ENCODE measurements at regions not wholly inside any gene's neighbourhood (a gene's known extent, or its start where the extent isn't known, plus 50 kb on each side); places are given as distances from the start of the nearest gene placed in this dataset.
"Not testable (repeated sequence)": the region's sequence is repeated elsewhere in the genome, so short reads cannot be mapped to it uniquely, and the experiment has no call there.

DNA sequence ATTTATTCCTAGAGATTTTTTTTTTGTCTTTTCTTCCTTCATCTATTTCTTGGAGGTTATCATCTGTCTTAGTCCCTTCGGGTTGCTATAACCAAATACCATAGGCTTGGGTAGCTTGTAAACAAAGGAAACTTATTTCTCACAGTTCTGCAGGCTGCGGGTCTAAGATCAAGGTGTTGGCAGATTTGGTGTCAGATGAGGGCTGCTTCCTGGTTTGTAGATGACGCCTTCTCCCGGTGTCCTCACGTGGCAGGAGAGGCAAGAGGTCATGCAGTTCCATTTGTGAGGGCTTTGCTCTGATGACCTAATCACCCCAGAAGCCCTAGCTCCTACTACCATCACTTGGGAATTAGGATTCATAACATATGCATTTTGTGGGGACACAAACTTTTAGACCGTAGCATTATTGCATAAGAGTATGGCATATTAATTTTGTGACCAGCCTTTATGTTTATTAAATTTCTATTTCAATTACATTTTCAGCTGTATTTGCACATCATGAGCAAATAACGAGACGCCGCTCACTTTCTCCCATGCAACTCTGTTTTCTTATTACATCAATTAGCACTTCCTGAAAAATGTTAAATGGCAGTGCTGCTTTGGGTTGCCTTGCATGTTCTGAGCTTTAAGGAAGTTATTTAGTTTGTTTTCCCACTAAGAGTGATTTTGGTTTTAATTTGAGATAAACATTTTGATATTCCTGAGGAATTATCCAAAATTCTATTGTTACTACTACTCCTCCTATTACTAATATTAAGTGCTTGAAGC lies 246.4 kb upstream of the HDAC4 start:
- Histone ChIP-seq H3K27ac (ENCODE audit: low read depth, low read length) (no peak overlapping the region), H3K4me3 (ENCODE audit: low read length) (no peak overlapping the region), H3K27me3 (ENCODE audit: control insufficient read depth, insufficient read depth, low read length) (no peaks in the 10 kb centered on the region), H3K36me3 (ENCODE audit: control insufficient read depth, insufficient read depth, low read length) (no peaks in the 10 kb centered on the region), H3K9ac (ENCODE audit: low read length) (no peak overlapping the region), H3K4me1 (ENCODE audit: control insufficient read depth, insufficient read depth, low read length) (no peaks in the 10 kb centered on the region)

DNA sequence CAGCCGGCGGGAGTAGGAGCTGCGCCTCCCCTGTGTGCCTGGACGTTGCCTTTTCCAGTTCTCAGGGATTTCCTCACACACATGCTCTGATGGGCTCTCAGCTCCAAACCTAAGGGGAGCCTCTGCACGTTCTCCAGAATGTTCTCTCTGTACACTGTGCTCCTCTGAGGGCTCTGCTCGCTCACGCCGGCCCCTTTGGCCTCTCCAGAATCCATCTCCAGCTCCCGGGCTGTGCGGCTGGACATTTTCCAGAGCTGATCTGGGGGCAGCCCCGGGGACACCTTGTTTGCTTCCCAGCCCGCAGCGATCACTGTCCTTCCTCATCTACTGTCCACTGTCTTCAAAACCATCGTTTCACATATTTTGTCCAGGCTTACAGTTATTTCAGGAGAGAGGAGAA lies 245.4 kb upstream of the HDAC4 start:
- no peaks in the 10 kb centered on the region for H3K36me3 ChIP-seq (ENCODE audit: control insufficient read depth, insufficient read depth, low read length)

GRCh38 chr2:239644594-239644993 lies 243.8 kb upstream of the HDAC4 start:
- not testable (repeated sequence) for H3K27ac ChIP-seq (ENCODE audit: low read depth, low read length); H3K9ac ChIP-seq (ENCODE audit: low read length); H3K4me3 ChIP-seq (ENCODE audit: low read length); H3K36me3 ChIP-seq (ENCODE audit: control insufficient read depth, insufficient read depth, low read length); H3K27me3 ChIP-seq (ENCODE audit: control insufficient read depth, insufficient read depth, low read length); H3K4me1 ChIP-seq (ENCODE audit: control insufficient read depth, insufficient read depth, low read length)

More for the DNA sequence above, 245.4 kb upstream of the HDAC4 start:
- Histone ChIP-seq H3K27ac (ENCODE audit: low read depth, low read length) (no peak overlapping the region), H3K9ac (ENCODE audit: low read length) (no peak overlapping the region), H3K27me3 (ENCODE audit: control insufficient read depth, insufficient read depth, low read length) (no peaks in the 10 kb centered on the region), H3K4me3 (ENCODE audit: low read length) (no peak overlapping the region), H3K4me1 (ENCODE audit: control insufficient read depth, insufficient read depth, low read length) (no peaks in the 10 kb centered on the region)

DNA sequence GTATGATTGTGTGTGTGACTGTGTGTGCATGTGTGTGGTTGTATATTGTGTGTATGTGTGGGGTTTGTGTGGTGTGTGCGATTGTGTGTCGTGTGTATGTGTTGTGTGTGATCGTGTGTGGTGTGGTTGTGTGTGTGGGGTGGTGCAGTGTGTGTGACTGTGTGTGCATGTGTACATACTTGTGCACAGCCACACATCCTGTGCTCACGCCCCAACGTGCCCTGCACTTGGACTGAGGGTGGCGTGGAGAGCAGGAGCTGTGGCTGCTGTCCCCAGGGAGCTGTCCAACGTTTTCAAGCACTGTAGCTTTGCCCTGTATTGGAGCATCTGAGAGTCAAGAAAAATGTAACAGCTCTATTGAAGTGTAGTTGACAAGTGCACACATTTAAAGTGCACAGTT lies 243.2 kb upstream of the HDAC4 start:
- H3K36me3 ChIP-seq (ENCODE audit: control insufficient read depth, insufficient read depth, low read length), result no peaks in the 10 kb centered on the region
- H3K4me1 ChIP-seq (ENCODE audit: control insufficient read depth, insufficient read depth, low read length), result no peaks in the 10 kb centered on the region
- no peaks in the 10 kb centered on the region for H3K27me3 ChIP-seq (ENCODE audit: control insufficient read depth, insufficient read depth, low read length)
- no peak overlapping the region for H3K9ac ChIP-seq (ENCODE audit: low read length)
- H3K4me3 ChIP-seq (ENCODE audit: low read length), result no peak overlapping the region
- H3K27ac ChIP-seq (ENCODE audit: low read depth, low read length), result no peak overlapping the region

GRCh38 chr2:239642406-239643004 lies 241.7 kb upstream of the HDAC4 start:
- Histone ChIP-seq H3K36me3 (ENCODE audit: control insufficient read depth, insufficient read depth, low read length) (no peaks in the 10 kb centered on the region), H3K4me1 (ENCODE audit: control insufficient read depth, insufficient read depth, low read length) (no peaks in the 10 kb centered on the region), H3K27ac (ENCODE audit: low read depth, low read length) (no peak overlapping the region), H3K27me3 (ENCODE audit: control insufficient read depth, insufficient read depth, low read length) (no peaks in the 10 kb centered on the region), H3K9ac (ENCODE audit: low read length) (no peak overlapping the region), H3K4me3 (ENCODE audit: low read length) (no peak overlapping the region)

DNA sequence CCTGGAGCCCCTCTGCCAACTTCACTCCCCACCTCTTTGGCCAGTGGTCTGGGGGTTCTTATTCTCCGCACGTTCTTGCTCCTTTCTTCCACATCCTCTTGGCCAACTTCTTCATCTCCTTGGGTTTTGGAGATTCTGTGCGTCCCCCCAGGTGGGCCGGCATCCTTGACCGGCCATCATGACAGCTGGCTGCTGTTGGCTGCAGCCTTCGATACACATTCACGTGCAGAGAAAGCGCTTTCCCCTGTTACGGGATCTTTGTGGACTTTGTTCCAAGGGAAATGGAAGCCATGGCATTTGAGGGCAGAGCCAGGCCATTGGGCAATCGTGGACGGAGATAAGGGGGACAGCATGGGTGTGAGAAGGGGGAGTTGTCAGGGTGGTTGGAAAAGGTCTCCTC lies 241.1 kb upstream of the HDAC4 start:
- H3K36me3 ChIP-seq (ENCODE audit: control insufficient read depth, insufficient read depth, low read length); H3K4me1 ChIP-seq (ENCODE audit: control insufficient read depth, insufficient read depth, low read length); H3K4me3 ChIP-seq (ENCODE audit: low read length); H3K27me3 ChIP-seq (ENCODE audit: control insufficient read depth, insufficient read depth, low read length); H3K27ac ChIP-seq (ENCODE audit: low read depth, low read length); H3K9ac ChIP-seq (ENCODE audit: low read length): not testable (repeated sequence)

DNA sequence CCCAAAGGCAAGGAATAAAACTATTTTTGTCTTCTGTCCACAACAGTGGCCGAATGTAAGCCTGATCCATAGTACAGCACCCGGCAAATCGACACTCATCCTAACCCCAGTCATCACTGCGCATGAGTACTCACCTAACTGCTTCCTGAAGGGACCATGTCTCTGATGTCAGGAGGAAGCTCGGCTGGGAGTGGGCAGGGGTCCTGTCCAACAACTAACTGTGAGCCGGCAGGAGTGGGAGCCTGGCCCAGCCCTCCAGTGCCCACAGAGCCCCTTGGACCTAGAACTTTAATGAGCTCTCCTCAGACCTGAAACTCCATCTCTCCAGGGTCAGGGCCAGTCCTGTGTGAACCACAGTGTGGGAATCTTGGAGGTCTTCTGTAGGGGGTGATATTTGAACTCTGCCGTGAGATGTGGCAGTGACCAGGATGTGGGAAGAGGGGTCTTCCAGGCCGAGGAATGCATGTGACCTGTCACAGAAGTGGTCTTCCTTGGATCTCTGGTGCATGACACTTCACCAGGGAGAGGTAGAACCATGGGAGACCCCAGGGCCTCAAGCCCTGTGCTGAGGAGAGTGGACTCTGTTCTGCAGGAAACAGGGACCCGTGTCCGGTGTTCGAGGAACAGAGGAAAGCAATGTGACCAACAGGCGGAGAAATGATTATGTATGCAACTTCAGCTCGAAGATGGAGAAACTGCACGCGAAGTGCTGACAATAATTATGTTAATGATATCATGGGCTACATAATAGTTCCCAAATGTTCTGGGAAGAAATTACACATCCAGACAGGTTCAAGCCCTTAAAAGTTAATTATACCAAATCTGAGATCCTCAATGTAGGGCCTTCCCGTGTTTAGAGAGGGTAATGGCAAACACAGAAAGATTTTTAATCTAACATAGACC lies 240.1 kb upstream of the HDAC4 start:
- H3K4me3 ChIP-seq (ENCODE audit: low read length), result no peak overlapping the region
- H3K27me3 ChIP-seq (ENCODE audit: control insufficient read depth, insufficient read depth, low read length), result no peaks in the 10 kb centered on the region
- H3K27ac ChIP-seq (ENCODE audit: low read depth, low read length), result no peak overlapping the region
- no peaks in the 10 kb centered on the region for H3K36me3 ChIP-seq (ENCODE audit: control insufficient read depth, insufficient read depth, low read length)
- no peak overlapping the region for H3K9ac ChIP-seq (ENCODE audit: low read length)
- no peaks in the 10 kb centered on the region for H3K4me1 ChIP-seq (ENCODE audit: control insufficient read depth, insufficient read depth, low read length)

- no peaks in the 10 kb centered on the region for H3K36me3 ChIP-seq (ENCODE audit: control insufficient read depth, insufficient read depth, low read length)
- H3K4me1 ChIP-seq (ENCODE audit: control insufficient read depth, insufficient read depth, low read length), result no peaks in the 10 kb centered on the region
- no peak overlapping the region for H3K27ac ChIP-seq (ENCODE audit: low read depth, low read length)
- no peak overlapping the region for H3K4me3 ChIP-seq (ENCODE audit: low read length)
- no peak overlapping the region for H3K9ac ChIP-seq (ENCODE audit: low read length)
- H3K27me3 ChIP-seq (ENCODE audit: control insufficient read depth, insufficient read depth, low read length), result no peaks in the 10 kb centered on the region
Observed at GRCh38 chr2:239640210-239640609, 239.4 kb upstream of the HDAC4 start.

DNA sequence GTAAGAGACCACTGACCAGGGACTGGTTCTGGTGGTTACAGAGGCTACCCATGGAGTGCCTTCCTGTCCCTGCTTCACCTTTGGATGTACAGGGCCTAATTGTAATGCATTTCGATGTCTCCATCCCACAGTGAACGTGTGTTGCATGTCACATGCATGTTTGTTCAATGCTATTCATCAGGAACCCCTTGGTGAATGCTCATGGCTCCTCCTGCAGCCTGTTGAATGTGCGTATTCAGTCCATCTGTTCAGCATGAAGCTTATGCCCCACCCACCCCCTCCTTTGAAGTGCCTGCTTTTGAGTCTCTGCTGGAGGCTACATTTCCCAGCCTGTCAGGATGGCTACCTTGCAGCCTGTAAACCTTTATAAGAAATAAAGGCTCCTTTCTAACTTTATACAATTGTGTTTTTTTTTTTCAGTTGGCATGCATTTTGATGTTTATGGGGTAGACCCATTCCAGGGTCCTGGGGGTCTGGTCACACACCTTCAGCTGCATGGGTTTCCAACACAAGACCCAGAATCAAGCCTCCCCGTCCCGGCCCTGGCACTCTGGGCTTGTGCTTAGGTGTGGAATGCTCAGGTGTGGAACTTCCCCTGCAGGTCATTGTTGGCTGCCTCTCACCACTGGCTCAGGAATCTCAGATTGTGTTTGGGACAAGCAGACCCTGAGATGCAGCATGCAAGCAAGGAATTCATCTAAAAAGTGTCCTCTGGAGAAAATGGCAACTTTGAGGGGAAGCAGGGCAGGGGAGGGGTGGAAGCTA lies 238.8 kb upstream of the HDAC4 start:
- Histone ChIP-seq H3K27ac (ENCODE audit: low read depth, low read length) (no peak overlapping the region), H3K36me3 (ENCODE audit: control insufficient read depth, insufficient read depth, low read length) (no peaks in the 10 kb centered on the region), H3K27me3 (ENCODE audit: control insufficient read depth, insufficient read depth, low read length) (no peaks in the 10 kb centered on the region), H3K9ac (ENCODE audit: low read length) (no peak overlapping the region), H3K4me1 (ENCODE audit: control insufficient read depth, insufficient read depth, low read length) (no peaks in the 10 kb centered on the region), H3K4me3 (ENCODE audit: low read length) (no peak overlapping the region)

GRCh38 chr2:239638376-239638775 lies 237.6 kb upstream of the HDAC4 start:
- H3K27ac ChIP-seq (ENCODE audit: low read depth, low read length), result no peak overlapping the region
- no peak overlapping the region for H3K4me3 ChIP-seq (ENCODE audit: low read length)
- no peak overlapping the region for H3K9ac ChIP-seq (ENCODE audit: low read length)
- no peaks in the 10 kb centered on the region for H3K36me3 ChIP-seq (ENCODE audit: control insufficient read depth, insufficient read depth, low read length)
- H3K27me3 ChIP-seq (ENCODE audit: control insufficient read depth, insufficient read depth, low read length), result no peaks in the 10 kb centered on the region
- no peaks in the 10 kb centered on the region for H3K4me1 ChIP-seq (ENCODE audit: control insufficient read depth, insufficient read depth, low read length)

DNA sequence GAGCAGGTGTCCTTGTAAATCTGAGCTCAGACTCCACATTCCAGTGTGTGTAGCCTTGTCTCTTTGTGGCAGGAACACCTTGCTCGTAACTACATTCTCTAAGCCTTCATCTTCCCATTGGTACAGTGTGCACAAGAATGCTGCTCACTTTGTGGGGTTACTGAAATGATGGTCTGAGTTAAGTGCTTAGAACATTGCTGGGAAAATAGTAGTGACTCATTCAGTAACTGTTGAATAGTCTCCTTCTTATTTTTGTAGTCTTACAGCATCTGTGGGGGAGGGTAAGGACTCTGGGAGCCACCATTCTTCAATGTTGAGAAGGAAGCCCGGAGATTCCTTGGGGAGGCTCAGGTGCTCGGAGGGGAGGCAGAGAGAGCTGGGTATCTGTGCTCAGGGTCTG lies 236.0 kb upstream of the HDAC4 start:
- Histone ChIP-seq H3K27me3 (ENCODE audit: control insufficient read depth, insufficient read depth, low read length) (no peaks in the 10 kb centered on the region), H3K36me3 (ENCODE audit: control insufficient read depth, insufficient read depth, low read length) (no peaks in the 10 kb centered on the region), H3K4me1 (ENCODE audit: control insufficient read depth, insufficient read depth, low read length) (no peaks in the 10 kb centered on the region), H3K9ac (ENCODE audit: low read length) (no peak overlapping the region), H3K4me3 (ENCODE audit: low read length) (no peak overlapping the region), H3K27ac (ENCODE audit: low read depth, low read length) (no peak overlapping the region)

DNA sequence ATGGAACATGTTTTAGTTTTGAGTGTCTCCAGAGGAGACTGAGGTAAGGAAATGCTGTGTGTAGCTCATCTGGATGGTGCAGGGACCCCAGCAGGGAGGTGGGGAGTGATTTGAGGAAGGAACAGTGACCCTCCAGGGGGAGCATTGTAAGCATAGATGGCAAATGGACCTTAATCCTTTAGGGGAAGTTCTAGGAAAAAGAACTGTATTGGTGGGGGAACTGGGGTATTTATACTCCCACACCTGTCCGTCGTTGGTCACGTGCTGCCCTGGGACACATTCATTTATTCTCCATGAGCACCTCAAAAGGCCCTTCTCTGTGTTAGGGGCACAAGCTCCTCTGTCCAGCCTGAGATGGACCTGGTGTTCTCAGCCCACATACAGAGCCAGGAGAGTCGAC lies 233.9 kb upstream of the HDAC4 start:
- Histone ChIP-seq H3K27me3 (ENCODE audit: control insufficient read depth, insufficient read depth, low read length) (no peaks in the 10 kb centered on the region), H3K27ac (ENCODE audit: low read depth, low read length) (no peak overlapping the region), H3K9ac (ENCODE audit: low read length) (no peak overlapping the region), H3K36me3 (ENCODE audit: control insufficient read depth, insufficient read depth, low read length) (no peaks in the 10 kb centered on the region), H3K4me1 (ENCODE audit: control insufficient read depth, insufficient read depth, low read length) (peaks cover 2% of the 10 kb centered on the region), H3K4me3 (ENCODE audit: low read length) (no peak overlapping the region)

Measured in rectal smooth muscle tissue (tissue), 1 donor.